H9 (cell line): ENCODE measurements at regions not wholly inside any gene's neighbourhood (a gene's known extent, or its start where the extent isn't known, plus 50 kb on each side); places are given as distances from the start of the nearest gene placed in this dataset.

Experiments
- DNase-seq: peaks from one replicate; pipeline ENCODE4 v3.0.0-alpha.2; 2017
- H2AFZ ChIP-seq: one replicate; pipeline ENCODE4 v1.6.1; 2013; ENCODE audit warnings: mild to moderate bottlenecking, low read length, control low read depth, moderate library complexity
- H2AK5ac ChIP-seq: 2 replicates; pipeline ENCODE4 v1.6.1; 2013; ENCODE audit warnings: low read length, control low read depth, mixed read lengths; ENCODE audit not compliant: insufficient read length
- H2BK120ac ChIP-seq: one replicate; pipeline ENCODE4 v1.6.1; 2013; ENCODE audit warnings: low read depth, mild to moderate bottlenecking, low read length, control low read depth, inconsistent platforms; ENCODE audit not compliant: poor library complexity, severe bottlenecking
- H2BK12ac ChIP-seq: 2 replicates; pipeline ENCODE4 v1.6.1; 2013; ENCODE audit warnings: low read length, control low read depth, mixed read lengths, low read depth; ENCODE audit not compliant: insufficient read length
- H2BK15ac ChIP-seq: 2 replicates; pipeline ENCODE4 v1.6.1; 2013; ENCODE audit warnings: low read depth, low read length, control low read depth
- H2BK20ac ChIP-seq: one replicate; pipeline ENCODE4 v1.6.1; 2013; ENCODE audit warnings: low read depth, mild to moderate bottlenecking, low read length, control low read depth, inconsistent platforms; ENCODE audit not compliant: poor library complexity, severe bottlenecking
- H2BK5ac ChIP-seq: 2 replicates; pipeline ENCODE4 v1.6.1; 2013; ENCODE audit warnings: low read length, control low read depth, mixed read lengths; ENCODE audit not compliant: insufficient read length
- H3K14ac ChIP-seq: 2 replicates; pipeline ENCODE4 v1.6.1; 2013; ENCODE audit warnings: low read length, control low read depth; ENCODE audit not compliant: insufficient read depth
- H3K18ac ChIP-seq: 2 replicates; pipeline ENCODE4 v1.6.1; 2013; ENCODE audit warnings: low read depth, mild to moderate bottlenecking, mixed read lengths, low read length, control low read depth; ENCODE audit not compliant: insufficient read length
- H3K23ac ChIP-seq: 2 replicates; pipeline ENCODE4 v1.6.1; 2013; ENCODE audit warnings: low read length, control low read depth, mixed read lengths, low read depth; ENCODE audit not compliant: insufficient read length
- H3K23me2 ChIP-seq: 2 replicates; pipeline ENCODE4 v1.6.1; 2013; ENCODE audit warnings: low read depth, mild to moderate bottlenecking, mixed read lengths, low read length, control low read depth; ENCODE audit not compliant: insufficient read length, poor library complexity, severe bottlenecking
- H3K27ac ChIP-seq: 2 replicates; pipeline ENCODE4 v1.5.1; 2013; ENCODE audit warnings: low read length, control low read depth, mixed read lengths, low read depth; ENCODE audit not compliant: insufficient read length
- H3K27me3 ChIP-seq: 2 replicates; pipeline ENCODE4 v1.6.1; 2013; ENCODE audit warnings: low read length, control low read depth, inconsistent platforms; ENCODE audit not compliant: insufficient read depth
- H3K4ac ChIP-seq: 2 replicates; pipeline ENCODE4 v1.6.1; 2013; ENCODE audit warnings: low read depth, mild to moderate bottlenecking, control low read depth, inconsistent platforms, low read length, moderate library complexity
- H3K4me1 ChIP-seq: 2 replicates; pipeline ENCODE4 v1.6.1; 2013; ENCODE audit warnings: low read length, control low read depth, inconsistent platforms; ENCODE audit not compliant: insufficient read depth
- H3K4me2 ChIP-seq: 2 replicates; pipeline ENCODE4 v1.6.1; 2013; ENCODE audit warnings: low read length, control low read depth, mixed read lengths; ENCODE audit not compliant: insufficient read length, insufficient read depth
- H3K56ac ChIP-seq: 2 replicates; pipeline ENCODE4 v1.6.1; 2013; ENCODE audit warnings: low read depth, mild to moderate bottlenecking, mixed read lengths, low read length, control low read depth; ENCODE audit not compliant: insufficient read length
- H3K79me1 ChIP-seq: 2 replicates; pipeline ENCODE4 v1.6.1; 2013; ENCODE audit warnings: low read depth, mild to moderate bottlenecking, moderate library complexity, low read length, control low read depth, inconsistent platforms; ENCODE audit not compliant: insufficient read depth, poor library complexity, severe bottlenecking
- H3K79me2 ChIP-seq: 2 replicates; pipeline ENCODE4 v1.6.1; 2013; ENCODE audit warnings: low read length, control low read depth, inconsistent platforms; ENCODE audit not compliant: insufficient read depth
- H3K9ac ChIP-seq: 2 replicates; pipeline ENCODE4 v1.6.1; 2013; ENCODE audit warnings: low read length, control low read depth, mixed read lengths; ENCODE audit not compliant: insufficient read length; ENCODE audit errors: extremely low read depth
- H3K9me3 ChIP-seq: one replicate; pipeline ENCODE4 v1.6.1; 2013; ENCODE audit warnings: low read depth, low read length, inconsistent platforms; ENCODE audit not compliant: control insufficient read depth
- H3T11ph ChIP-seq: one replicate; pipeline ENCODE4 v1.6.1; 2013; ENCODE audit warnings: mild to moderate bottlenecking, low read length, control low read depth, inconsistent platforms
- H4K20me1 ChIP-seq: one replicate; pipeline ENCODE4 v1.6.1; 2013; ENCODE audit not compliant: control insufficient read depth, insufficient read length, insufficient read depth
- H4K5ac ChIP-seq: 2 replicates; pipeline ENCODE4 v1.6.1; 2013; ENCODE audit warnings: low read depth, mild to moderate bottlenecking, mixed read lengths, low read length, control low read depth; ENCODE audit not compliant: insufficient read length
- H4K8ac ChIP-seq: replicated peaks from 2 replicates; pipeline ENCODE4 v1.6.1; 2013; ENCODE audit warnings: low read length, control low read depth, mixed read lengths, low read depth; ENCODE audit not compliant: insufficient read length
- H4K91ac ChIP-seq: 2 replicates; pipeline ENCODE4 v1.6.1; 2013; ENCODE audit warnings: low read depth, mild to moderate bottlenecking, moderate library complexity, mixed read lengths, low read length, control low read depth; ENCODE audit not compliant: insufficient read length
- H3K27ac Mint-ChIP-seq, 3 experiments: 2 replicates in 2 of 3; 3 replicates in 1 of 3; pipeline ENCODE4 v1.8.0; 2020 to 2021; ENCODE audit warnings: mixed read lengths in 3 of 3, mild to moderate bottlenecking in 1 of 3, moderate library complexity in 1 of 3
- H3K27me3 Mint-ChIP-seq: 2 replicates; pipeline ENCODE4 v1.8.0; 2021; ENCODE audit warnings: low read depth, mild to moderate bottlenecking, moderate library complexity, mixed read lengths
- H3K36me3 Mint-ChIP-seq, 3 experiments: 2 replicates in 2 of 3; 3 replicates in 1 of 3; pipeline ENCODE4 v1.8.0; 2020 to 2021; ENCODE audit warnings: low read depth in 3 of 3, mixed read lengths in 3 of 3; ENCODE audit not compliant: insufficient read depth in 1 of 3
- H3K4me1 Mint-ChIP-seq, 2 experiments: 2 replicates each; pipeline ENCODE4 v1.8.0; 2020; ENCODE audit warnings: mixed read lengths in 2 of 2
- H3K4me3 Mint-ChIP-seq, 2 experiments: 2 replicates in 1 of 2; 3 replicates in 1 of 2; pipeline ENCODE4 v1.8.0; 2020 to 2021; ENCODE audit warnings: mild to moderate bottlenecking in 2 of 2, mixed read lengths in 2 of 2, moderate library complexity in 1 of 2
- H3K9me3 Mint-ChIP-seq, 2 experiments: 2 replicates in 1 of 2; 3 replicates in 1 of 2; pipeline ENCODE4 v1.8.0; 2020; ENCODE audit warnings: mild to moderate bottlenecking in 2 of 2, mixed read lengths in 2 of 2, moderate library complexity in 1 of 2
- CTCF ChIP-seq: fragments of 200-600 bp; sonication (generic); conservative IDR thresholded peaks from 3 replicates; pipeline ENCODE4 v1.8.0; 2021; ENCODE audit warnings: antibody characterized with exemption, mild to moderate bottlenecking
- WGBS: extraction: QIAGEN DNeasy Blood & Tissue Kit; methylation state at CpG from one replicate; pipeline ENCODE4 v1.1.7; 2013; ENCODE audit warnings: missing lambda C conversion rate, low lambda C conversion rate, mixed read lengths; ENCODE audit not compliant: insufficient read length; ENCODE audit errors: extremely low coverage; 5-methylcytosine and 5-hydroxymethylcytosine counted together

GRCh38 chr5:89504051-89504450, 621.1 kb upstream of the MEF2C start:
- Mint-ChIP-seq H3K9me3 (no peaks in the 10 kb centered on the region; a peak in 1 of 5 replicates), H3K27ac (no peak overlapping the region), H3K36me3 (no peaks in the 10 kb centered on the region), H3K4me3 (no peak overlapping the region), H3K27me3 (no peaks in the 10 kb centered on the region), H3K4me1 (no peaks in the 10 kb centered on the region)
- Histone ChIP-seq H3K4me1 (no peaks in the 10 kb centered on the region), H2AFZ (no peak overlapping the region), H3K27me3 (no peaks in the 10 kb centered on the region), H2AK5ac (no peak overlapping the region), H3T11ph (no peak overlapping the region), H2BK120ac (no peak overlapping the region), H4K8ac (no peak overlapping the region), H3K56ac (no peak overlapping the region), H3K23ac (no peak overlapping the region), H3K79me2 (no peaks in the 10 kb centered on the region), H3K18ac (no peak overlapping the region), H3K4ac (no peak overlapping the region), H3K14ac (no peak overlapping the region), H2BK15ac (no peak overlapping the region), H3K23me2 (no peaks in the 10 kb centered on the region), H3K27ac (no peak overlapping the region), H4K20me1 (no peaks in the 10 kb centered on the region), H3K9ac (no peak overlapping the region), H2BK20ac (no peak overlapping the region), H3K4me2 (no peak overlapping the region), H2BK12ac (no peak overlapping the region), H4K91ac (no peak overlapping the region), H3K9me3 (no peaks in the 10 kb centered on the region), H4K5ac (no peak overlapping the region), H2BK5ac (no peak overlapping the region), H3K79me1 (no peaks in the 10 kb centered on the region)
- DNase-seq, result no peak
- WGBS, result no CpG with 5 or more reads among the region's 1 CpG
- no peak for TF ChIP-seq CTCF
